Endodermal cell (in vitro differentiated cells): ENCODE measurements at regions not wholly inside any gene's neighbourhood (a gene's known extent, or its start where the extent isn't known, plus 50 kb on each side); places are given as distances from the start of the nearest gene placed in this dataset.

Experiments used
- DNase-seq: peaks from one replicate; pipeline ENCODE4 v3.0.0-alpha.2; 2017
- H3K27ac ChIP-seq: 2 replicates; pipeline ENCODE4 v1.5.1; 2013; ENCODE audit warnings: mild to moderate bottlenecking, low read depth, low read length, moderate library complexity
- H3K27me3 ChIP-seq: 2 replicates; pipeline ENCODE4 v1.6.1; 2013; ENCODE audit warnings: mild to moderate bottlenecking, low read length, moderate library complexity; ENCODE audit not compliant: insufficient read depth, control insufficient read depth, poor library complexity, severe bottlenecking
- H3K36me3 ChIP-seq: 2 replicates; pipeline ENCODE4 v1.7.0; 2013; ENCODE audit warnings: mild to moderate bottlenecking, low read length, moderate library complexity; ENCODE audit not compliant: control insufficient read depth, insufficient read depth
- H3K4me1 ChIP-seq: one replicate; pipeline ENCODE4 v1.7.0; 2013; ENCODE audit warnings: low read length; ENCODE audit not compliant: control insufficient read depth, insufficient read depth
- H3K4me3 ChIP-seq: 2 replicates; pipeline ENCODE4 v1.5.1; 2013; ENCODE audit warnings: mild to moderate bottlenecking, low read length, moderate library complexity
- H3K9ac ChIP-seq: 2 replicates; pipeline ENCODE4 v1.6.1; 2013; ENCODE audit warnings: mild to moderate bottlenecking, low read length, moderate library complexity; ENCODE audit not compliant: poor library complexity, severe bottlenecking; ENCODE audit errors: extremely low read depth
- H3K9me3 ChIP-seq: 2 replicates; pipeline ENCODE4 v1.6.1; 2013; ENCODE audit warnings: mild to moderate bottlenecking, low read length, moderate library complexity; ENCODE audit not compliant: control insufficient read depth
- H3K27ac Mint-ChIP-seq: 2 replicates; pipeline ENCODE4 v1.8.0; 2020; ENCODE audit warnings: mixed read lengths
- H3K27me3 Mint-ChIP-seq: 2 replicates; pipeline ENCODE4 v1.8.0; 2021; ENCODE audit warnings: mild to moderate bottlenecking, mixed read lengths; ENCODE audit not compliant: insufficient read depth
- H3K36me3 Mint-ChIP-seq: 2 replicates; pipeline ENCODE4 v1.8.0; 2020; ENCODE audit warnings: low read depth, mixed read lengths
- H3K4me1 Mint-ChIP-seq: 2 replicates; pipeline ENCODE4 v1.8.0; 2020; ENCODE audit warnings: mixed read lengths
- H3K4me3 Mint-ChIP-seq: 2 replicates; pipeline ENCODE4 v1.8.0; 2020; ENCODE audit warnings: mild to moderate bottlenecking, moderate library complexity, mixed read lengths
- H3K9me3 Mint-ChIP-seq: 2 replicates; pipeline ENCODE4 v1.8.0; 2020; ENCODE audit warnings: mild to moderate bottlenecking, mixed read lengths
- WGBS, 2 experiments: methylation state at CpG; one replicate each; pipeline versions ENCODE4 v1.1.5 to v1.1.7; 2013; ENCODE audit warnings: missing lambda C conversion rate in 2 of 2, mixed read lengths in 1 of 2; ENCODE audit not compliant: insufficient coverage in 1 of 2, insufficient read length in 1 of 2; 5-methylcytosine and 5-hydroxymethylcytosine counted together
- TF ChIP-seq, protein P1 (sequence below): fragments of 200-600 bp; sonication (generic); conservative IDR thresholded peaks from 2 replicates; pipeline ENCODE4 v1.5.0; 2021; ENCODE audit warnings: antibody characterized with exemption, mild to moderate bottlenecking

DNA sequence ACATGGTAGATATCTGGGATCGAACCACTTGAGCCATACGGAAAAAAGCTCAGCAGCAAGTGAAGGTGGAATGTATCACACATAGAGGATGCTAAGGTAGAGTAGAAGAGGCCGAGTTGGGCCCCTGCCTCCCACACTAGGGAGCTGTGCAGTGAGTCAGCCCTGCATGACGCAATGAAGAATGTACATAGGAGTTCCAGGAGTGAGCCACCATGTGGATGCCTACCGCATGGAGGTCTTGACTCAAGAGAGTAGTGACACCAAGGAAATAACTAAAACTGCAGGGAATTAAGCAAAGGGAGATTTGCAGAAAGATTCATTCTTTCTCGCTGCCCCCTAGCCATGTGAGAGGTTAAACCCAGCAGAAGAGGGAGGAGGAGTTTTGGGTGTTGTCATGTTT, 389.6 kb upstream of the IGFBP7 start:
- Mint-ChIP-seq H3K36me3 (no peaks in the 10 kb centered on the region), H3K27me3 (no peaks in the 10 kb centered on the region), H3K4me1 (no peaks in the 10 kb centered on the region), H3K9me3 (no peaks in the 10 kb centered on the region), H3K27ac (no peak overlapping the region), H3K4me3 (no peak overlapping the region)
- H3K27me3 ChIP-seq = no peaks in the 10 kb centered on the region
- H3K9ac ChIP-seq = no peak overlapping the region
- no peaks in the 10 kb centered on the region for H3K36me3 ChIP-seq
- TF ChIP-seq, protein P1, sequence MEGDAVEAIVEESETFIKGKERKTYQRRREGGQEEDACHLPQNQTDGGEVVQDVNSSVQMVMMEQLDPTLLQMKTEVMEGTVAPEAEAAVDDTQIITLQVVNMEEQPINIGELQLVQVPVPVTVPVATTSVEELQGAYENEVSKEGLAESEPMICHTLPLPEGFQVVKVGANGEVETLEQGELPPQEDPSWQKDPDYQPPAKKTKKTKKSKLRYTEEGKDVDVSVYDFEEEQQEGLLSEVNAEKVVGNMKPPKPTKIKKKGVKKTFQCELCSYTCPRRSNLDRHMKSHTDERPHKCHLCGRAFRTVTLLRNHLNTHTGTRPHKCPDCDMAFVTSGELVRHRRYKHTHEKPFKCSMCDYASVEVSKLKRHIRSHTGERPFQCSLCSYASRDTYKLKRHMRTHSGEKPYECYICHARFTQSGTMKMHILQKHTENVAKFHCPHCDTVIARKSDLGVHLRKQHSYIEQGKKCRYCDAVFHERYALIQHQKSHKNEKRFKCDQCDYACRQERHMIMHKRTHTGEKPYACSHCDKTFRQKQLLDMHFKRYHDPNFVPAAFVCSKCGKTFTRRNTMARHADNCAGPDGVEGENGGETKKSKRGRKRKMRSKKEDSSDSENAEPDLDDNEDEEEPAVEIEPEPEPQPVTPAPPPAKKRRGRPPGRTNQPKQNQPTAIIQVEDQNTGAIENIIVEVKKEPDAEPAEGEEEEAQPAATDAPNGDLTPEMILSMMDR = no peak
- H3K4me3 ChIP-seq = no peak overlapping the region
- WGBS, 2 experiments = 97 to 99% methylated on average over 6 of the region's 6 CpGs
- no peaks in the 10 kb centered on the region for H3K9me3 ChIP-seq
- H3K4me1 ChIP-seq = no peaks in the 10 kb centered on the region
- no peak for DNase-seq
- H3K27ac ChIP-seq = no peak overlapping the region

DNA sequence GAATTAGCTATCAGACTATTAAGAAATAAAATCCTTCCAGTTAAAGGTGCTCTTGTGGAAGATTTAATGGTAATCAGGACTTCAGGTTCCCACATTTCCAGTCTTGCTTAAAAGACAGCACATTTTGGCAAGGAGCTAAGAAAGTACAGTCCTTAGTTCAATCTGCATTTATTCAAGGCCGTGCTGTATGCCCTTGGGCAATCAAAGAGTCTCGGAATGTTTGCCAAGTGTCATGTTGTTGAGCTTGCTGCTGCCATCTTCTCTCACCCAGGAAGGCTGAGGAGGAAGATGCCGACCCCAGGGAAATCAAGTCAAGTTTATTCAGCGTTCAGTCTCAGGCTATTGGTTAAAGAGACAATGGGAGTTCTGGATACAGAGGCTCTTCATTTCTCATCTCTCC, 388.1 kb upstream of the IGFBP7 start:
- WGBS, 2 experiments = 83 to 91% methylated on average over 2 to 4 of the region's 4 CpGs
- Mint-ChIP-seq H3K36me3 (no peaks in the 10 kb centered on the region), H3K27me3 (no peaks in the 10 kb centered on the region), H3K9me3 (no peaks in the 10 kb centered on the region), H3K4me1 (no peaks in the 10 kb centered on the region), H3K27ac (no peak overlapping the region), H3K4me3 (no peak overlapping the region)
- Histone ChIP-seq H3K9ac (no peak overlapping the region), H3K36me3 (no peaks in the 10 kb centered on the region), H3K27me3 (no peaks in the 10 kb centered on the region), H3K4me3 (no peak overlapping the region), H3K4me1 (no peaks in the 10 kb centered on the region), H3K9me3 (no peaks in the 10 kb centered on the region), H3K27ac (no peak overlapping the region)
- no peak for DNase-seq
- TF ChIP-seq, protein P1 = no peak

DNA sequence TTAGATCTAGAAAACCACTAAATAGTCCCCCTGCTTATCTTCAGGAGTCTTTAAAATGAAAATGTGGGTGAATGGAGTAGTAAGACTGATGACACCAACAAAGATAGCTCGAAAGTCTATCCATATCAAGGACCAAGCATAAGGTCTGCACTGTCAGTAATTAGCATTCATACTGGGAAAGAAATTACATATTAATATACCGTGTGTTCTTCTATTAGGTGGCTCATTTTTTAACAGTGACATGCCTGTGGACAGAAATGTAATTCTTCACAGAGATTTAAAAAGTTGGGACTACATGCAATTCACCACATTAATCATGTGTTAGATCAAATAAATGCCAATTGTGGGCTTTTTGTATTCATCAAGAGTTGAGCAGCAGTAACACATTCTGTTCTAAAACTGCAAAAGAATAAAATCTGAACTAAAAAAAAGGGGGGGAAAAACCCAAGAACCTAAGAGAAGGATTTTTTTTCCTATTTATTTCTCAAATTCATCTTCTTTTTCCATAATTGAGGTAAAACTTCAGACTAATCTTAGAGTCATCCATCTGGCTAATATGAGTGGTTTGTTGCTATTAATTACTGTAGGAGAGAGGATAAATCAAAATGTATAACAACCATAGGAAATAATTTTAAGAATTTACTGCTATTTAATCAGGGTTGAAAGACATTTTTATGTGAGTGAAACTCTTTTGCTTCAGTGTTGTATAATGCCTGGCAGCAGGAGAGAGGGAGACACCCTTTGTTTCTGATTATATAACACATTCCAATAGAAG, 386.7 kb upstream of the IGFBP7 start:
- H3K4me3 ChIP-seq = no peak overlapping the region

More for the DNA sequence above, 386.7 kb upstream of the IGFBP7 start:
- no peaks in the 10 kb centered on the region for H3K9me3 Mint-ChIP-seq
- H3K4me3 Mint-ChIP-seq = no peak overlapping the region
- 86% methylated on average over 1 of the region's 2 CpGs; no CpG with 5 or more reads in 1 of the 2 experiments for WGBS, 2 experiments
- H3K36me3 Mint-ChIP-seq = no peaks in the 10 kb centered on the region
- Histone ChIP-seq H3K9ac (no peak overlapping the region), H3K4me1 (no peaks in the 10 kb centered on the region), H3K36me3 (no peaks in the 10 kb centered on the region), H3K9me3 (no peaks in the 10 kb centered on the region), H3K27ac (peak overlapping the region; percentile 66), H3K27me3 (no peaks in the 10 kb centered on the region)
- H3K27ac Mint-ChIP-seq = no peak overlapping the region
- H3K4me1 Mint-ChIP-seq = no peaks in the 10 kb centered on the region
- no peak for DNase-seq
- no peaks in the 10 kb centered on the region for H3K27me3 Mint-ChIP-seq
- TF ChIP-seq, protein P1 = no peak
